ENCODE measurements at regions not wholly inside any gene's neighbourhood (a gene's known extent, or its start where the extent isn't known, plus 50 kb on each side); places are given as distances from the start of the nearest gene placed in this dataset.

DNA sequence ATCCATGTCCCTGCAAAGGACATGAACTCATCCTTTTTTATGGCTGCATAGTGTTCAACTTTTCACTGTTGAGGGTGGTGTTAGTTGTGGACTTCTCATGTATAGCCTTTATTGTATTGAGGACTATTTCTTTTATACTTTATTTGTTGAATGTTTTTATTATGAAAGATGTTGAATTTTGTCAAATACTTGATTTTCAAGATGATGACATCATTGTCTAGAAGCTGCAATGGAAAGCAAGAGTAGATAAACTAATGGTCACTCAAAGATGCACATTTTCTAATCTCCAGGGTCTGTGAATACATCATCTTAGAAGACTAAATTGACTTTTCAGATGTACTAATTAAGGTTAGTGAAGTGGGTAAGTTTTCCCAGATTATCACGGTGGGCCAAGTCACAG is 1117.0 kb downstream of the DSC3 start:
- DNase-seq (ENCODE audit: low read depth, low spot score) = no peak
- intact Hi-C loops (cut with micrococcal nuclease; ENCODE audit: unreplicated experiment) = no loop called here
- Histone ChIP-seq H3K36me3 (ENCODE audit: control insufficient read depth in 2 of 2, insufficient read depth in 2 of 2, low read length in 1 of 2) (no peaks in the 10 kb centered on the region), H3K4me2 (ENCODE audit: control insufficient read depth, insufficient read depth) (no peak overlapping the region), H3K9ac (ENCODE audit: control insufficient read depth, insufficient read depth, low read length) (no peak overlapping the region), H3K4me1 (ENCODE audit: control insufficient read depth, insufficient read depth, low read length) (no peaks in the 10 kb centered on the region), H3K9me3 (replicated peaks; ENCODE audit: control insufficient read depth, insufficient read depth, low read length) (no peaks in the 10 kb centered on the region), H3K4me3 (no peak overlapping the region), H3K27me3 (replicated peaks in 1 of 2; ENCODE audit: control insufficient read depth in 2 of 2, insufficient read depth in 2 of 2, low read length in 1 of 2) (no peaks in the 10 kb centered on the region), H3K79me2 (ENCODE audit: control insufficient read depth, insufficient read depth, low read length) (no peaks in the 10 kb centered on the region), H4K20me1 (ENCODE audit: control insufficient read depth, insufficient read depth) (no peaks in the 10 kb centered on the region), H3K27ac (ENCODE audit: control insufficient read depth, insufficient read depth) (no peak overlapping the region), H2AFZ (ENCODE audit: control insufficient read depth, low read depth, low read length) (no peak overlapping the region)
- CTCF ChIA-PET = no interaction called here
- WGBS (ENCODE audit: insufficient coverage, insufficient replicate concordance, low lambda C conversion rate, missing lambda C conversion rate) = 38% methylated on average over 1 of the region's 1 CpG
- no TSS peak for BruUV-seq (replicated peaks)
- SMC1A ChIA-PET (ENCODE audit: uncharacterized antibody, unreplicated experiment) = no interaction called here
- TF ChIP-seq YBX1 (IDR thresholded peaks at IDR 0.05) (no peak), KDM1A (IDR thresholded peaks at IDR 0.05; ENCODE audit: borderline replicate concordance) (no peak), CREB1 (IDR thresholded peaks at IDR 0.05; ENCODE audit: low read depth) (no peak), ATF7 (IDR thresholded peaks at IDR 0.05; ENCODE audit: low read depth) (0 out of 2 replicates have a peak, but pooled peaks have one; percentile 15), YY1 (IDR thresholded peaks at IDR 0.05; ENCODE audit: low read depth, low read length) (no peak)
- no peak for FAIRE-seq
- POLR2A ChIA-PET = no interaction called here
- RAD21 ChIA-PET (ENCODE audit: unreplicated experiment) = no interaction called here
- in situ Hi-C loops (cut with MboI) = no loop called here
- ATAC-seq = no peak

DNA sequence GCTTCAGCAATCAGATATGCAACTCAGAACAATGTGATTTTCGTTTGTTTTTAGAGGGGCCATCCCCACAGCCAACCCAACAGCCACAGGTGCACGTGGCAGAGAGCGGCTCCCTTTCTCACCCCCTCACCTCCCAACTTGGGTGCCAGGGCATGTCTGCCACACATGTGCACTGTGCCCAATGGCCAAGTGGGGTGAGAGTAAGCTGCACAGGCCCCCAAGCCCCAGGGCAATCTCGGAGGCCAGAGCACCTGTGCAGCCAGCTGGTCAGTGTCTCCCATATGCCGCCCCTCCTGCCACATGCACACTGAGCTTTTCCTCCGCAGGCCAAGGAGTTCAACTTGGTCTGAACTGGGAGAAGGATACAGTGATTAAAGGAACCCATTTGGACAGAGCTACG is 1130.2 kb downstream of the DSC3 start:
- H3K4me1 ChIP-seq (ENCODE audit: control insufficient read depth, insufficient read depth, low read length) = no peaks in the 10 kb centered on the region
- ChIA-PET RAD21 (ENCODE audit: unreplicated experiment) (no interaction called here), POLR2A (no interaction called here), SMC1A (ENCODE audit: uncharacterized antibody, unreplicated experiment) (no interaction called here), CTCF (no interaction called here)
- H3K27me3 ChIP-seq (replicated peaks in 1 of 2; ENCODE audit: control insufficient read depth in 2 of 2, insufficient read depth in 2 of 2, low read length in 1 of 2) = no peaks in the 10 kb centered on the region
- H3K4me3 ChIP-seq = no peak overlapping the region
- H3K36me3 ChIP-seq (ENCODE audit: control insufficient read depth in 2 of 2, insufficient read depth in 2 of 2, low read length in 1 of 2) = no peaks in the 10 kb centered on the region
- in situ Hi-C loops (cut with MboI) (no loop called here), intact Hi-C loops (cut with micrococcal nuclease; ENCODE audit: unreplicated experiment) (no loop called here)
- no peaks in the 10 kb centered on the region for H3K9me3 ChIP-seq (replicated peaks; ENCODE audit: control insufficient read depth, insufficient read depth, low read length)
- DNase-seq (ENCODE audit: low read depth, low spot score) = no peak
- no peaks in the 10 kb centered on the region for H4K20me1 ChIP-seq (ENCODE audit: control insufficient read depth, insufficient read depth)
- no peak for FAIRE-seq
- H3K27ac ChIP-seq (ENCODE audit: control insufficient read depth, insufficient read depth) = no peak overlapping the region
- H2AFZ ChIP-seq (ENCODE audit: control insufficient read depth, low read depth, low read length) = no peak overlapping the region
- no peaks in the 10 kb centered on the region for H3K79me2 ChIP-seq (ENCODE audit: control insufficient read depth, insufficient read depth, low read length)
- BruUV-seq (replicated peaks) = no TSS peak
- no peak overlapping the region for H3K4me2 ChIP-seq (ENCODE audit: control insufficient read depth, insufficient read depth)
- ATAC-seq = no peak
- WGBS (ENCODE audit: insufficient coverage, insufficient replicate concordance, low lambda C conversion rate, missing lambda C conversion rate) = 21% methylated on average over 7 of the region's 7 CpGs
- TF ChIP-seq SMAD1 (IDR thresholded peaks at IDR 0.05; ENCODE audit: low read depth, partially characterized antibody) = no peak
- no peak for TF ChIP-seq TAF1 (IDR thresholded peaks at IDR 0.05; ENCODE audit: borderline replicate concordance, low read depth, low read length)
- no peak for TF ChIP-seq SMAD5 (IDR thresholded peaks at IDR 0.05; ENCODE audit: low read depth)
- TF ChIP-seq ZNF24 (IDR thresholded peaks at IDR 0.05) = no peak
- no peak for TF ChIP-seq MTA2 (IDR thresholded peaks at IDR 0.05; ENCODE audit: low read depth)
- H3K9ac ChIP-seq (ENCODE audit: control insufficient read depth, insufficient read depth, low read length) = no peak overlapping the region
